ENCODE measurements at regions not wholly inside any gene's neighbourhood (a gene's known extent, or its start where the extent isn't known, plus 50 kb on each side); places are given as distances from the start of the nearest gene placed in this dataset.
A peak's percentile ranks its signal among the peaks of the same experiment; 100 is the strongest.

DNA sequence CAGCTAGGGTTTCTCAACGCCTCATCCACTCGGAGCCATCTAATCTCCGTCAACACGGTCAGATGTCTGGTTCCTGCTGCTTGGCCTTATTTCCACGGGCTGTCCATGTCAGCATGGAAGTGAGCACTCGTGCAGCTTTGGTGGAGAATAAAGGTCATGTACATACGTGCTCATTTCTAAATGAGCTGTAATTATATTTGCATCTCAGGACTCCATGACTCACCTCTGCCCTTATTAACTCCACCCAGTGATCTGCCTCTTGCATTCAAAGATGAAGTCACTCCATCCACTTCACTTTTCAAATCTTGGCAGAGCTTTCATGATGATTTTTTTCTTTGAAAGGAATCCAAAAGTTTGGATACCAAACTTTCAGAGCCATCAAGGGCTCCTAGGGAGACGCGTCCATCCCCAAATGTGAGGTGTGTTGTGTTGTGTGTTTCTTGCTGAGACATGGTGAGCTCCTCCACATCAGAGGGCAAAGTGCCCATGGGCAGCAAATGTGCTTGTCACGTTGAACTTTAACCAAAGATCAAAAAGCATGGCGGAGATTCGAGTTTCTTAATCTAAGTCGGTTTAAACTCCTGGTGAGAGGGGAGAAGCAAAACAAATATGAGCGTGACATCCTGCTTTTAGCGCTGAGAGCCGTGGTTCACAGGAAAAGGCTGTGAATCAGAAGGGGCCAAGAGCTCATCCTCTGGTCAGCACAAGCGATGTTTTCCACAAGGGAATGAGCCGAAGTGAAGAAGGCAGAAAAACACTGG lies 68.6 kb upstream of the ERRFI1 start (continued):
- TF ChIP-seq ZNF781 (CRISPR knock-in tag; IDR thresholded peaks at IDR 0.05; ENCODE audit: borderline replicate concordance, not compliant biosample characterization) (no peak), CHD2 (IDR thresholded peaks at IDR 0.05; ENCODE audit: low read depth, low read length) (no peak), ZNF883 (CRISPR knock-in tag; IDR thresholded peaks at IDR 0.05; ENCODE audit: not compliant biosample characterization) (no peak), REPIN1 (CRISPR knock-in tag; IDR thresholded peaks at IDR 0.05; ENCODE audit: borderline replicate concordance, low read depth) (no peak), ZNF501 (CRISPR knock-in tag; IDR thresholded peaks at IDR 0.05) (0 out of 2 replicates have a peak, but pooled peaks have one; percentile 30), ELF1 (CRISPR knock-in tag; IDR thresholded peaks at IDR 0.05) (no peak), SMAD9 (CRISPR knock-in tag; IDR thresholded peaks at IDR 0.05) (no peak), ZNF382 (CRISPR knock-in tag; IDR thresholded peaks at IDR 0.05; ENCODE audit: borderline replicate concordance) (no peak), KDM5A (IDR thresholded peaks at IDR 0.05; ENCODE audit: borderline replicate concordance, low read length) (no peak), ELF4 (CRISPR knock-in tag; IDR thresholded peaks at IDR 0.05; ENCODE audit: borderline replicate concordance) (no peak; the same call in 1 of the 2 replicates), GPBP1L1 (CRISPR knock-in tag; IDR thresholded peaks at IDR 0.05) (no peak), ZFP36L1 (CRISPR knock-in tag; IDR thresholded peaks at IDR 0.05) (no peak), ZNF367 (CRISPR knock-in tag; IDR thresholded peaks at IDR 0.05; ENCODE audit: borderline replicate concordance) (no peak), PRPF4 (IDR thresholded peaks at IDR 0.05; ENCODE audit: low read depth, low read length, poor library complexity, severe bottlenecking) (no peak), HMG20A (CRISPR knock-in tag; IDR thresholded peaks at IDR 0.05; ENCODE audit: borderline replicate concordance) (peak; percentile 74; the same call in 1 of the 2 replicates), ZNF496 (CRISPR knock-in tag; IDR thresholded peaks at IDR 0.05; ENCODE audit: insufficient replicate concordance) (no peak), CENPBD1 (CRISPR knock-in tag; IDR thresholded peaks at IDR 0.05; ENCODE audit: borderline replicate concordance, low read depth) (no peak), FOXO1 (CRISPR knock-in tag; IDR thresholded peaks at IDR 0.05) (peak; percentile 73; the same call in 1 of the 2 replicates), MATR3 (CRISPR knock-in tag; IDR thresholded peaks at IDR 0.05) (no peak), KDM3A (CRISPR knock-in tag; IDR thresholded peaks at IDR 0.05; ENCODE audit: low read depth) (no peak)
- TF ChIP-seq, protein P1, sequence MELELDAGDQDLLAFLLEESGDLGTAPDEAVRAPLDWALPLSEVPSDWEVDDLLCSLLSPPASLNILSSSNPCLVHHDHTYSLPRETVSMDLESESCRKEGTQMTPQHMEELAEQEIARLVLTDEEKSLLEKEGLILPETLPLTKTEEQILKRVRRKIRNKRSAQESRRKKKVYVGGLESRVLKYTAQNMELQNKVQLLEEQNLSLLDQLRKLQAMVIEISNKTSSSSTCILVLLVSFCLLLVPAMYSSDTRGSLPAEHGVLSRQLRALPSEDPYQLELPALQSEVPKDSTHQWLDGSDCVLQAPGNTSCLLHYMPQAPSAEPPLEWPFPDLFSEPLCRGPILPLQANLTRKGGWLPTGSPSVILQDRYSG (CRISPR knock-in tag; IDR thresholded peaks at IDR 0.05) = no peak
- TF ChIP-seq, protein P2, sequence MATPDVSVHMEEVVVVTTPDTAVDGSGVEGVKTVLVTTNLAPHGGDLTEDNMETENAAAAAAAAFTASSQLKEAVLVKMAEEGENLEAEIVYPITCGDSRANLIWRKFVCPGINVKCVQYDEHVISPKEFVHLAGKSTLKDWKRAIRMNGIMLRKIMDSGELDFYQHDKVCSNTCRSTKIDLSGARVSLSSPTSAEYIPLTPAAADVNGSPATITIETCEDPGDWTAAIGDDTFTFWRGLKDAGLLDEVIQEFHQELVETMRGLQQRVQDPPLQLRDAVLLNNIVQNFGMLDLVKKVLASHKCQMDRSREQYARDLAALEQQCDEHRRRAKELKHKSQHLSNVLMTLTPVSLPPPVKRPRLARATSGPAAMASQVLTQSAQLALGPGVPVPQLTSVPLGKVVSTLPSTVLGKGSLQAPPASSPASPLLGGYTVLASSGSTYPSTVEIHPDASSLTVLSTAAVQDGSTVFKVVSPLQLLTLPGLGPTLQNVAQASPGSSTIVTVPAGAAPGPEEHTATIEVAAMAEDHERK (CRISPR knock-in tag; IDR thresholded peaks at IDR 0.05; ENCODE audit: low read depth) = no peak
- TF ChIP-seq, protein P3, sequence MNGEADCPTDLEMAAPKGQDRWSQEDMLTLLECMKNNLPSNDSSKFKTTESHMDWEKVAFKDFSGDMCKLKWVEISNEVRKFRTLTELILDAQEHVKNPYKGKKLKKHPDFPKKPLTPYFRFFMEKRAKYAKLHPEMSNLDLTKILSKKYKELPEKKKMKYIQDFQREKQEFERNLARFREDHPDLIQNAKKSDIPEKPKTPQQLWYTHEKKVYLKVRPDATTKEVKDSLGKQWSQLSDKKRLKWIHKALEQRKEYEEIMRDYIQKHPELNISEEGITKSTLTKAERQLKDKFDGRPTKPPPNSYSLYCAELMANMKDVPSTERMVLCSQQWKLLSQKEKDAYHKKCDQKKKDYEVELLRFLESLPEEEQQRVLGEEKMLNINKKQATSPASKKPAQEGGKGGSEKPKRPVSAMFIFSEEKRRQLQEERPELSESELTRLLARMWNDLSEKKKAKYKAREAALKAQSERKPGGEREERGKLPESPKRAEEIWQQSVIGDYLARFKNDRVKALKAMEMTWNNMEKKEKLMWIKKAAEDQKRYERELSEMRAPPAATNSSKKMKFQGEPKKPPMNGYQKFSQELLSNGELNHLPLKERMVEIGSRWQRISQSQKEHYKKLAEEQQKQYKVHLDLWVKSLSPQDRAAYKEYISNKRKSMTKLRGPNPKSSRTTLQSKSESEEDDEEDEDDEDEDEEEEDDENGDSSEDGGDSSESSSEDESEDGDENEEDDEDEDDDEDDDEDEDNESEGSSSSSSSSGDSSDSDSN (CRISPR knock-in tag; IDR thresholded peaks at IDR 0.05) = no peak
